WTC11 (cell line): ENCODE measurements at regions not wholly inside any gene's neighbourhood (a gene's known extent, or its start where the extent isn't known, plus 50 kb on each side); places are given as distances from the start of the nearest gene placed in this dataset.
A peak's percentile ranks its signal among the peaks of the same experiment; 100 is the strongest.

ENCODE experiments used
- ATAC-seq: fragments of 200-7000 bp; cut with Tn5 transposase; 2 replicates; pipeline ENCODE4 v1.10.0; 2021; ENCODE audit warnings: mild to moderate bottlenecking, moderate library complexity
- CTCF ChIA-PET: fragments of 300-600 bp; sonication (Branson Sonifier 250); formaldehyde crosslinking; loops from one replicate; lab custom pipeline; 2021; ENCODE audit warnings: antibody characterized with exemption; lab: Charles Lee
- POLR2A ChIA-PET: fragments of 350-600 bp; sonication (Branson Sonifier 250); formaldehyde crosslinking; loops from one replicate; lab custom pipeline; 2021; ENCODE audit warnings: antibody characterized with exemption; lab: Charles Lee
- DNase-seq: peaks from one replicate; pipeline ENCODE4 v3.0.0; 2021; ENCODE audit warnings: low spot score
- H3K27ac Mint-ChIP-seq: 2 replicates; pipeline ENCODE4 v1.8.0; 2021; ENCODE audit warnings: mixed read lengths
- H3K27me3 Mint-ChIP-seq: 2 replicates; pipeline ENCODE4 v1.8.0; 2021; ENCODE audit warnings: low read depth, mild to moderate bottlenecking, moderate library complexity, mixed read lengths
- H3K36me3 Mint-ChIP-seq: 2 replicates; pipeline ENCODE4 v1.8.0; 2021; ENCODE audit warnings: mixed read lengths
- H3K4me1 Mint-ChIP-seq: 2 replicates; pipeline ENCODE4 v1.8.0; 2022; ENCODE audit warnings: mixed read lengths
- H3K4me3 Mint-ChIP-seq: 2 replicates; pipeline ENCODE4 v1.8.0; 2021; ENCODE audit warnings: mild to moderate bottlenecking, moderate library complexity, mixed read lengths
- H3K9me3 Mint-ChIP-seq: 2 replicates; pipeline ENCODE4 v1.8.0; 2021; ENCODE audit warnings: mixed read lengths
- AR ChIP-seq: fragments of 250-450 bp; sonication (Bioruptor Pico); IDR thresholded peaks from 2 replicates; pipeline ENCODE4 v1.9.0; 2021; ENCODE audit warnings: mild to moderate bottlenecking
- CBFB ChIP-seq: sonication (generic); formaldehyde crosslinking; IDR thresholded peaks from 2 replicates; pipeline ENCODE4 v1.8.1; 2022; ENCODE audit warnings: mild to moderate bottlenecking, low read depth, missing genetic modification reagents
- ESRRA ChIP-seq: sonication (generic); formaldehyde crosslinking; IDR thresholded peaks from 2 replicates; pipeline ENCODE4 v1.8.1; 2022; ENCODE audit warnings: mild to moderate bottlenecking, missing genetic modification reagents, borderline replicate concordance
- FOXK1 ChIP-seq: sonication (generic); formaldehyde crosslinking; IDR thresholded peaks from 2 replicates; pipeline ENCODE4 v1.8.0; 2022; ENCODE audit warnings: mild to moderate bottlenecking, moderate library complexity, missing genetic modification reagents
- JUN ChIP-seq: sonication (generic); formaldehyde crosslinking; IDR thresholded peaks from 2 replicates; pipeline ENCODE4 v1.8.0; 2023; ENCODE audit warnings: mild to moderate bottlenecking, missing genetic modification reagents
- MXD4 ChIP-seq: fragments of 250-450 bp; sonication (Bioruptor Pico); IDR thresholded peaks from 2 replicates; pipeline ENCODE4 v1.8.0; 2021; ENCODE audit warnings: mild to moderate bottlenecking, moderate library complexity, borderline replicate concordance
- NFYB ChIP-seq: sonication (generic); formaldehyde crosslinking; conservative IDR thresholded peaks from 2 replicates; pipeline ENCODE4 v1.8.0; 2022; ENCODE audit warnings: low read depth, missing genetic modification reagents
- SMAD4 ChIP-seq: sonication (generic); formaldehyde crosslinking; IDR thresholded peaks from 2 replicates; pipeline ENCODE4 v1.8.0; 2022; ENCODE audit warnings: mild to moderate bottlenecking, missing genetic modification reagents
- USF2 ChIP-seq: sonication (generic); formaldehyde crosslinking; IDR thresholded peaks from 2 replicates; pipeline ENCODE4 v1.8.1; 2023; ENCODE audit warnings: mild to moderate bottlenecking, missing genetic modification reagents, moderate library complexity
- ZNF396 ChIP-seq: fragments of 250-450 bp; sonication (Bioruptor Pico); IDR thresholded peaks from 2 replicates; pipeline ENCODE4 v1.8.0; 2021; ENCODE audit warnings: mild to moderate bottlenecking, moderate library complexity, borderline replicate concordance
- ZNF425 ChIP-seq: fragments of 250-450 bp; sonication (Bioruptor Pico); conservative IDR thresholded peaks from 2 replicates; pipeline ENCODE4 v1.9.0; 2021; ENCODE audit warnings: mild to moderate bottlenecking
- TF ChIP-seq, protein P1 (sequence below): fragments of 250-450 bp; sonication (Bioruptor Pico); IDR thresholded peaks from 2 replicates; pipeline ENCODE4 v2.1.2; 2022; ENCODE audit warnings: mild to moderate bottlenecking, moderate library complexity
- TF ChIP-seq, protein P2 (sequence below): fragments of 200-600 bp; IDR thresholded peaks from 2 replicates; pipeline ENCODE4 v1.8.0; 2022; ENCODE audit warnings: antibody characterized with exemption
- TF ChIP-seq, protein P3 (sequence below): fragments of 250-450 bp; sonication (Bioruptor Pico); IDR thresholded peaks from 2 replicates; pipeline ENCODE4 v1.9.0; 2021; ENCODE audit warnings: mild to moderate bottlenecking, borderline replicate concordance

DNA sequence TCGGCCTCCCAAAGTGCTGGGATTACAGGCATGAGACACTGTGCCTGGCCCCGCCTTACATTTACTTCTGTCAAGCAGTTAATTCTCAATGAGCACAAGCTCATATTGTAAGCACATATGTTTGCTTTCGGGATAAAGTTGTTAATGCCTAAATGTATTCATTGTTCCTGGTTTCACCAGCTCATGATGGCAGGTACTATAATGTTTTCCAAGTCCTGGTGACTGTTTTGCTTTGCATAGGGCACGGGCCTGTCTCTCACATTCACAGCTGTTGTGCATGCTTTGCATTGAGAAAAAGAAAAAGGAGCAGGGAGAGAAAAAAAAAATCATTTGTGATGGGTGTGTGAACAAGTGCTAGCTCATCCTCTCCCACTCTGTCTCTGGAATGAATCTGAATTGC lies 661.2 kb upstream of the TENM3 start:
- CTCF ChIA-PET = no interaction called here
- DNase-seq (no peak), ATAC-seq (no peak)
- Mint-ChIP-seq H3K27ac (no peak overlapping the region), H3K9me3 (peaks cover 10% of the 10 kb centered on the region), H3K4me3 (no peak overlapping the region), H3K27me3 (no peaks in the 10 kb centered on the region), H3K4me1 (no peaks in the 10 kb centered on the region), H3K36me3 (no peaks in the 10 kb centered on the region)
- TF ChIP-seq NFYB (CRISPR knock-in tag) (no peak), CBFB (CRISPR knock-in tag) (no peak)
- TF ChIP-seq, protein P1, sequence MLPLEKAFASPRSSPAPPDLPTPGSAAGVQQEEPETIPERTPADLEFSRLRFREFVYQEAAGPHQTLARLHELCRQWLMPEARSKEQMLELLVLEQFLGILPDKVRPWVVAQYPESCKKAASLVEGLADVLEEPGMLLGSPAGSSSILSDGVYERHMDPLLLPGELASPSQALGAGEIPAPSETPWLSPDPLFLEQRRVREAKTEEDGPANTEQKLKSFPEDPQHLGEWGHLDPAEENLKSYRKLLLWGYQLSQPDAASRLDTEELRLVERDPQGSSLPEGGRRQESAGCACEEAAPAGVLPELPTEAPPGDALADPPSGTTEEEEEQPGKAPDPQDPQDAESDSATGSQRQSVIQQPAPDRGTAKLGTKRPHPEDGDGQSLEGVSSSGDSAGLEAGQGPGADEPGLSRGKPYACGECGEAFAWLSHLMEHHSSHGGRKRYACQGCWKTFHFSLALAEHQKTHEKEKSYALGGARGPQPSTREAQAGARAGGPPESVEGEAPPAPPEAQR (CRISPR knock-in tag) = no peak
- POLR2A ChIA-PET = no interaction called here

- Mint-ChIP-seq H3K4me1 (no peaks in the 10 kb centered on the region), H3K36me3 (no peaks in the 10 kb centered on the region), H3K27ac (no peak overlapping the region), H3K27me3 (no peaks in the 10 kb centered on the region), H3K9me3 (peaks cover 10% of the 10 kb centered on the region), H3K4me3 (no peak overlapping the region)
- ChIA-PET POLR2A (no interaction called here), CTCF (no interaction called here)
- DNase-seq (peak; percentile 22), ATAC-seq (no peak)
- TF ChIP-seq, protein P2, sequence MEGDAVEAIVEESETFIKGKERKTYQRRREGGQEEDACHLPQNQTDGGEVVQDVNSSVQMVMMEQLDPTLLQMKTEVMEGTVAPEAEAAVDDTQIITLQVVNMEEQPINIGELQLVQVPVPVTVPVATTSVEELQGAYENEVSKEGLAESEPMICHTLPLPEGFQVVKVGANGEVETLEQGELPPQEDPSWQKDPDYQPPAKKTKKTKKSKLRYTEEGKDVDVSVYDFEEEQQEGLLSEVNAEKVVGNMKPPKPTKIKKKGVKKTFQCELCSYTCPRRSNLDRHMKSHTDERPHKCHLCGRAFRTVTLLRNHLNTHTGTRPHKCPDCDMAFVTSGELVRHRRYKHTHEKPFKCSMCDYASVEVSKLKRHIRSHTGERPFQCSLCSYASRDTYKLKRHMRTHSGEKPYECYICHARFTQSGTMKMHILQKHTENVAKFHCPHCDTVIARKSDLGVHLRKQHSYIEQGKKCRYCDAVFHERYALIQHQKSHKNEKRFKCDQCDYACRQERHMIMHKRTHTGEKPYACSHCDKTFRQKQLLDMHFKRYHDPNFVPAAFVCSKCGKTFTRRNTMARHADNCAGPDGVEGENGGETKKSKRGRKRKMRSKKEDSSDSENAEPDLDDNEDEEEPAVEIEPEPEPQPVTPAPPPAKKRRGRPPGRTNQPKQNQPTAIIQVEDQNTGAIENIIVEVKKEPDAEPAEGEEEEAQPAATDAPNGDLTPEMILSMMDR = 0 out of 2 replicates have a peak, but pooled peaks have one; percentile 18
- TF ChIP-seq AR (CRISPR knock-in tag) = no peak
Observed at GRCh38 chr4:181582595-181582994, 660.6 kb upstream of the TENM3 start.

DNA sequence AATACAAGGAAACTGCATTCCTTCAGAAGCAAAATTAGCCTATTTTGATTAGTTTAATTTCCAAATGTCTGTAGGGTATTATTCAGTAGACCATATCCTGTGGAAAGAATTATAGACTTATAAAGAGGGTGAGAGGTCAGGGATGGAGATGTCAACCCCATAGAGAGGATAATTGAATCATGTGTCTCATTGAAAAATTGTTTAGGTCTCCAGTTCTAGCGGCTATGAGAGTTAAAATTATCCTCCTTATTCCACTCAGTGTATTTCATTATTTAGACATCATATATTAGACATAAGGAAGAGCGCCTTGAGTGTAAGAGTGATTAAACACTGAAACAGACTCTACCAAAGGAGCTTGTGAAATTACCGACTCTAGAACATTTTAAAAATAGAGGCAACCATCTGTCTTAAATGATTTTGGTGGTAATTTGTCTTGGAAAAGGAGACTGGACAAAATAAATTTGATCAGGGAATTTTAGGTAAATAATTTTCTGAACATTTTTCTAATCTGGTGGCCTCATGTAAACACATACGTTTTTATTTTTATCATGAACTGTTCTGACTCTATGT lies 654.4 kb upstream of the TENM3 start:
- Mint-ChIP-seq H3K4me1 (0 out of 2 replicates have a peak, but pooled peaks cover 3% of the 10 kb centered on the region), H3K9me3 (no peaks in the 10 kb centered on the region; the same call in 1 of the 2 replicates), H3K27ac (no peak overlapping the region), H3K4me3 (no peak overlapping the region), H3K27me3 (no peaks in the 10 kb centered on the region), H3K36me3 (no peaks in the 10 kb centered on the region)
- TF ChIP-seq FOXK1 (no peak), USF2 (CRISPR knock-in tag) (no peak)
- CTCF ChIA-PET = no interaction called here
- DNase-seq = no peak
- no peak for ATAC-seq
- POLR2A ChIA-PET = no interaction called here

GRCh38 chr4:181592221-181592745 lies 650.9 kb upstream of the TENM3 start:
- peaks cover 4% of the 10 kb centered on the region; the same call in 1 of the 2 replicates for H3K9me3 Mint-ChIP-seq
- ATAC-seq = no peak
- no peaks in the 10 kb centered on the region for H3K27me3 Mint-ChIP-seq
- no peak overlapping the region for H3K27ac Mint-ChIP-seq
- no peak overlapping the region for H3K4me3 Mint-ChIP-seq
- H3K4me1 Mint-ChIP-seq = 0 out of 2 replicates have a peak, but pooled peaks cover 3% of the 10 kb centered on the region
- ChIA-PET CTCF (no interaction called here), POLR2A (interaction anchor here (0.7 kb wide), 1 partner anchor 207 kb away, joined by 3 read pairs; no protein-coding TSS in a partner anchor)
- no peak for DNase-seq
- no peaks in the 10 kb centered on the region for H3K36me3 Mint-ChIP-seq
- TF ChIP-seq, protein P3, sequence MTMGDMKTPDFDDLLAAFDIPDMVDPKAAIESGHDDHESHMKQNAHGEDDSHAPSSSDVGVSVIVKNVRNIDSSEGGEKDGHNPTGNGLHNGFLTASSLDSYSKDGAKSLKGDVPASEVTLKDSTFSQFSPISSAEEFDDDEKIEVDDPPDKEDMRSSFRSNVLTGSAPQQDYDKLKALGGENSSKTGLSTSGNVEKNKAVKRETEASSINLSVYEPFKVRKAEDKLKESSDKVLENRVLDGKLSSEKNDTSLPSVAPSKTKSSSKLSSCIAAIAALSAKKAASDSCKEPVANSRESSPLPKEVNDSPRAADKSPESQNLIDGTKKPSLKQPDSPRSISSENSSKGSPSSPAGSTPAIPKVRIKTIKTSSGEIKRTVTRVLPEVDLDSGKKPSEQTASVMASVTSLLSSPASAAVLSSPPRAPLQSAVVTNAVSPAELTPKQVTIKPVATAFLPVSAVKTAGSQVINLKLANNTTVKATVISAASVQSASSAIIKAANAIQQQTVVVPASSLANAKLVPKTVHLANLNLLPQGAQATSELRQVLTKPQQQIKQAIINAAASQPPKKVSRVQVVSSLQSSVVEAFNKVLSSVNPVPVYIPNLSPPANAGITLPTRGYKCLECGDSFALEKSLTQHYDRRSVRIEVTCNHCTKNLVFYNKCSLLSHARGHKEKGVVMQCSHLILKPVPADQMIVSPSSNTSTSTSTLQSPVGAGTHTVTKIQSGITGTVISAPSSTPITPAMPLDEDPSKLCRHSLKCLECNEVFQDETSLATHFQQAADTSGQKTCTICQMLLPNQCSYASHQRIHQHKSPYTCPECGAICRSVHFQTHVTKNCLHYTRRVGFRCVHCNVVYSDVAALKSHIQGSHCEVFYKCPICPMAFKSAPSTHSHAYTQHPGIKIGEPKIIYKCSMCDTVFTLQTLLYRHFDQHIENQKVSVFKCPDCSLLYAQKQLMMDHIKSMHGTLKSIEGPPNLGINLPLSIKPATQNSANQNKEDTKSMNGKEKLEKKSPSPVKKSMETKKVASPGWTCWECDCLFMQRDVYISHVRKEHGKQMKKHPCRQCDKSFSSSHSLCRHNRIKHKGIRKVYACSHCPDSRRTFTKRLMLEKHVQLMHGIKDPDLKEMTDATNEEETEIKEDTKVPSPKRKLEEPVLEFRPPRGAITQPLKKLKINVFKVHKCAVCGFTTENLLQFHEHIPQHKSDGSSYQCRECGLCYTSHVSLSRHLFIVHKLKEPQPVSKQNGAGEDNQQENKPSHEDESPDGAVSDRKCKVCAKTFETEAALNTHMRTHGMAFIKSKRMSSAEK (CRISPR knock-in tag) = no peak
- TF ChIP-seq MXD4 (CRISPR knock-in tag) = no peak
- no peak for TF ChIP-seq ZNF425
- no peak for TF ChIP-seq SMAD4 (CRISPR knock-in tag)
- no peak for TF ChIP-seq ESRRA
- TF ChIP-seq JUN = no peak
- TF ChIP-seq ZNF396 (CRISPR knock-in tag) = no peak
